H9 (cell line): ENCODE measurements at regions not wholly inside any gene's neighbourhood (a gene's known extent, or its start where the extent isn't known, plus 50 kb on each side); places are given as distances from the start of the nearest gene placed in this dataset.

Experiments
- DNase-seq: peaks from one replicate; pipeline ENCODE4 v3.0.0-alpha.2; 2017
- H2AFZ ChIP-seq: one replicate; pipeline ENCODE4 v1.6.1; 2013; ENCODE audit warnings: mild to moderate bottlenecking, low read length, control low read depth, moderate library complexity
- H2AK5ac ChIP-seq: 2 replicates; pipeline ENCODE4 v1.6.1; 2013; ENCODE audit warnings: low read length, control low read depth, mixed read lengths; ENCODE audit not compliant: insufficient read length
- H2BK120ac ChIP-seq: one replicate; pipeline ENCODE4 v1.6.1; 2013; ENCODE audit warnings: low read depth, mild to moderate bottlenecking, low read length, control low read depth, inconsistent platforms; ENCODE audit not compliant: poor library complexity, severe bottlenecking
- H2BK12ac ChIP-seq: 2 replicates; pipeline ENCODE4 v1.6.1; 2013; ENCODE audit warnings: low read length, control low read depth, mixed read lengths, low read depth; ENCODE audit not compliant: insufficient read length
- H2BK15ac ChIP-seq: 2 replicates; pipeline ENCODE4 v1.6.1; 2013; ENCODE audit warnings: low read depth, low read length, control low read depth
- H2BK20ac ChIP-seq: one replicate; pipeline ENCODE4 v1.6.1; 2013; ENCODE audit warnings: low read depth, mild to moderate bottlenecking, low read length, control low read depth, inconsistent platforms; ENCODE audit not compliant: poor library complexity, severe bottlenecking
- H2BK5ac ChIP-seq: 2 replicates; pipeline ENCODE4 v1.6.1; 2013; ENCODE audit warnings: low read length, control low read depth, mixed read lengths; ENCODE audit not compliant: insufficient read length
- H3K14ac ChIP-seq: 2 replicates; pipeline ENCODE4 v1.6.1; 2013; ENCODE audit warnings: low read length, control low read depth; ENCODE audit not compliant: insufficient read depth
- H3K18ac ChIP-seq: 2 replicates; pipeline ENCODE4 v1.6.1; 2013; ENCODE audit warnings: low read depth, mild to moderate bottlenecking, mixed read lengths, low read length, control low read depth; ENCODE audit not compliant: insufficient read length
- H3K23ac ChIP-seq: 2 replicates; pipeline ENCODE4 v1.6.1; 2013; ENCODE audit warnings: low read length, control low read depth, mixed read lengths, low read depth; ENCODE audit not compliant: insufficient read length
- H3K23me2 ChIP-seq: 2 replicates; pipeline ENCODE4 v1.6.1; 2013; ENCODE audit warnings: low read depth, mild to moderate bottlenecking, mixed read lengths, low read length, control low read depth; ENCODE audit not compliant: insufficient read length, poor library complexity, severe bottlenecking
- H3K27ac ChIP-seq: 2 replicates; pipeline ENCODE4 v1.5.1; 2013; ENCODE audit warnings: low read length, control low read depth, mixed read lengths, low read depth; ENCODE audit not compliant: insufficient read length
- H3K27me3 ChIP-seq: 2 replicates; pipeline ENCODE4 v1.6.1; 2013; ENCODE audit warnings: low read length, control low read depth, inconsistent platforms; ENCODE audit not compliant: insufficient read depth
- H3K4ac ChIP-seq: 2 replicates; pipeline ENCODE4 v1.6.1; 2013; ENCODE audit warnings: low read depth, mild to moderate bottlenecking, control low read depth, inconsistent platforms, low read length, moderate library complexity
- H3K4me1 ChIP-seq: 2 replicates; pipeline ENCODE4 v1.6.1; 2013; ENCODE audit warnings: low read length, control low read depth, inconsistent platforms; ENCODE audit not compliant: insufficient read depth
- H3K4me2 ChIP-seq: 2 replicates; pipeline ENCODE4 v1.6.1; 2013; ENCODE audit warnings: low read length, control low read depth, mixed read lengths; ENCODE audit not compliant: insufficient read length, insufficient read depth
- H3K56ac ChIP-seq: 2 replicates; pipeline ENCODE4 v1.6.1; 2013; ENCODE audit warnings: low read depth, mild to moderate bottlenecking, mixed read lengths, low read length, control low read depth; ENCODE audit not compliant: insufficient read length
- H3K79me1 ChIP-seq: 2 replicates; pipeline ENCODE4 v1.6.1; 2013; ENCODE audit warnings: low read depth, mild to moderate bottlenecking, moderate library complexity, low read length, control low read depth, inconsistent platforms; ENCODE audit not compliant: insufficient read depth, poor library complexity, severe bottlenecking
- H3K79me2 ChIP-seq: 2 replicates; pipeline ENCODE4 v1.6.1; 2013; ENCODE audit warnings: low read length, control low read depth, inconsistent platforms; ENCODE audit not compliant: insufficient read depth
- H3K9ac ChIP-seq: 2 replicates; pipeline ENCODE4 v1.6.1; 2013; ENCODE audit warnings: low read length, control low read depth, mixed read lengths; ENCODE audit not compliant: insufficient read length; ENCODE audit errors: extremely low read depth
- H3K9me3 ChIP-seq: one replicate; pipeline ENCODE4 v1.6.1; 2013; ENCODE audit warnings: low read depth, low read length, inconsistent platforms; ENCODE audit not compliant: control insufficient read depth
- H3T11ph ChIP-seq: one replicate; pipeline ENCODE4 v1.6.1; 2013; ENCODE audit warnings: mild to moderate bottlenecking, low read length, control low read depth, inconsistent platforms
- H4K20me1 ChIP-seq: one replicate; pipeline ENCODE4 v1.6.1; 2013; ENCODE audit not compliant: control insufficient read depth, insufficient read length, insufficient read depth
- H4K5ac ChIP-seq: 2 replicates; pipeline ENCODE4 v1.6.1; 2013; ENCODE audit warnings: low read depth, mild to moderate bottlenecking, mixed read lengths, low read length, control low read depth; ENCODE audit not compliant: insufficient read length
- H4K8ac ChIP-seq: replicated peaks from 2 replicates; pipeline ENCODE4 v1.6.1; 2013; ENCODE audit warnings: low read length, control low read depth, mixed read lengths, low read depth; ENCODE audit not compliant: insufficient read length
- H4K91ac ChIP-seq: 2 replicates; pipeline ENCODE4 v1.6.1; 2013; ENCODE audit warnings: low read depth, mild to moderate bottlenecking, moderate library complexity, mixed read lengths, low read length, control low read depth; ENCODE audit not compliant: insufficient read length
- H3K27ac Mint-ChIP-seq, 3 experiments: 2 replicates in 2 of 3; 3 replicates in 1 of 3; pipeline ENCODE4 v1.8.0; 2020 to 2021; ENCODE audit warnings: mixed read lengths in 3 of 3, mild to moderate bottlenecking in 1 of 3, moderate library complexity in 1 of 3
- H3K27me3 Mint-ChIP-seq: 2 replicates; pipeline ENCODE4 v1.8.0; 2021; ENCODE audit warnings: low read depth, mild to moderate bottlenecking, moderate library complexity, mixed read lengths
- H3K36me3 Mint-ChIP-seq, 3 experiments: 2 replicates in 2 of 3; 3 replicates in 1 of 3; pipeline ENCODE4 v1.8.0; 2020 to 2021; ENCODE audit warnings: low read depth in 3 of 3, mixed read lengths in 3 of 3; ENCODE audit not compliant: insufficient read depth in 1 of 3
- H3K4me1 Mint-ChIP-seq, 2 experiments: 2 replicates each; pipeline ENCODE4 v1.8.0; 2020; ENCODE audit warnings: mixed read lengths in 2 of 2
- H3K4me3 Mint-ChIP-seq, 2 experiments: 2 replicates in 1 of 2; 3 replicates in 1 of 2; pipeline ENCODE4 v1.8.0; 2020 to 2021; ENCODE audit warnings: mild to moderate bottlenecking in 2 of 2, mixed read lengths in 2 of 2, moderate library complexity in 1 of 2
- H3K9me3 Mint-ChIP-seq, 2 experiments: 2 replicates in 1 of 2; 3 replicates in 1 of 2; pipeline ENCODE4 v1.8.0; 2020; ENCODE audit warnings: mild to moderate bottlenecking in 2 of 2, mixed read lengths in 2 of 2, moderate library complexity in 1 of 2
- CTCF ChIP-seq: fragments of 200-600 bp; sonication (generic); conservative IDR thresholded peaks from 3 replicates; pipeline ENCODE4 v1.8.0; 2021; ENCODE audit warnings: antibody characterized with exemption, mild to moderate bottlenecking
- WGBS: extraction: QIAGEN DNeasy Blood & Tissue Kit; methylation state at CpG from one replicate; pipeline ENCODE4 v1.1.7; 2013; ENCODE audit warnings: missing lambda C conversion rate, low lambda C conversion rate, mixed read lengths; ENCODE audit not compliant: insufficient read length; ENCODE audit errors: extremely low coverage; 5-methylcytosine and 5-hydroxymethylcytosine counted together

DNA sequence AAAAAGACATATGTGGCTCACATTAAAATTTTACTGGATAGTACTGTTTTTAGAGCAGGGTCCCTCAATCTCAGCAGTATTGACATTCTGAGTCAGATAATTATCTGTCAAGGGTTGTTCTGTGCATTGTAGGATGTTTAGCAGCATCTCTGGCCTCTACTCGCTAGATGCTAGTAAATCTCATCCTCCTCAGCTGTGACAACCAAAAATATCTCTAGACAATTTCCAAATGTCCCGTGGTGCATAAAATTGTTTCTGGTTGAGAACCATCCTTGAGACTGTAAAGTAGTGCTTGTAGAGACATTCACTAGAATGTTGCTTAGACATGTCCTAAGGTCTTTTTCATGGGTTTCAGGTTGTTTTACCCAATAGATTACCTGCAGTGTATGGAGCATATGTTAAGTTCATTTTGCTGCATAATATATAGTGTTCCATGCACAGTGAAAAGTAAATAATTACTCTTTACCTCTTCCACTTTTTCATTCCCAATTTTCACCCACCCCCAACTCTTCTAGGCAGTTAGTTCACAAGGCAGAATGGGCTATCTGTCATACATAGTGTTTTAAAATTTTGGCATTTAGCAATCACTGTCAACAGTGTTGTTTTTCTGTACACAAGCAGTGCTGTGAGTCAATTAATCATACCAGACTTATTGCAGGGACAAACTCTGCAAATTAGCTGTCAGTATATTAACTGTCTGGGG lies 200.2 kb upstream of the SLC38A2 start:
- Histone ChIP-seq H4K8ac (no peak overlapping the region), H2BK5ac (no peak overlapping the region), H2BK12ac (no peak overlapping the region), H3T11ph (no peak overlapping the region), H4K91ac (no peak overlapping the region), H2AK5ac (no peak overlapping the region), H4K20me1 (no peaks in the 10 kb centered on the region), H2BK15ac (no peak overlapping the region), H3K4me1 (no peaks in the 10 kb centered on the region; the same call in 1 of the 2 replicates), H3K23ac (no peak overlapping the region), H2BK20ac (no peak overlapping the region), H3K9me3 (no peaks in the 10 kb centered on the region), H3K27ac (no peak overlapping the region), H3K23me2 (no peaks in the 10 kb centered on the region), H3K4ac (no peak overlapping the region), H3K56ac (no peak overlapping the region), H4K5ac (no peak overlapping the region), H2AFZ (no peak overlapping the region), H3K4me2 (no peak overlapping the region), H3K14ac (no peak overlapping the region), H3K9ac (no peak overlapping the region), H3K79me1 (no peaks in the 10 kb centered on the region), H2BK120ac (no peak overlapping the region), H3K27me3 (no peaks in the 10 kb centered on the region), H3K18ac (no peak overlapping the region), H3K79me2 (no peaks in the 10 kb centered on the region)
- Mint-ChIP-seq H3K36me3 (peaks cover 10 to 15% (median 12%) of the 10 kb centered on the region in 3 experiments; a peak in 6 of 7 replicates), H3K4me1 (peaks cover 4 to 10% of the 10 kb centered on the region in 2 experiments), H3K27ac (no peak overlapping the region), H3K27me3 (no peaks in the 10 kb centered on the region), H3K9me3 (peaks cover 13 to 19% of the 10 kb centered on the region in 2 experiments), H3K4me3 (no peak overlapping the region)
- no peak for DNase-seq
- no peak for TF ChIP-seq CTCF
- no CpG with 5 or more reads among the region's 2 CpGs for WGBS
